ENCODE measurements at regions not wholly inside any gene's neighbourhood (a gene's known extent, or its start where the extent isn't known, plus 50 kb on each side); places are given as distances from the start of the nearest gene placed in this dataset.

DNA sequence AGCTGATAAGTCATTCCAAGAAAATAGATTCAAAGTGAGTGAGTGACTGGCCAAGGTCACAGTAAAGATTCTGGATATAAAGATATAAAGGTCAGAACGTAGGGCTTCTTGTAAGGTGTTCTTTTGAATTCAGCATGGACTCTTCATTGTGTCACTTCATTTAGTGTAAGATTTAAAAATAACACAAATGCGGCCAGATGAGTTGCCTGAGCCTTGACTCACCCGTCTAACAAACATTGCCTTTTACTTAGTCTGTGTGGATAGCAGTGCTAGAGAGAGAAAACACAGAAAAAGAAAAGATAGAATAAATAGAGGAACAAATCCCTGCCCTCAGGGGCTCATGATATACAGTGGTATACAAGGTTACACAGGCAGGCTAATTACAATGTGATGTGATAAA lies 223.4 kb downstream of the PLPP3 start:
- no peak for DNase-seq (ENCODE audit: low read depth)

GRCh38 chr1:56355422-56355821 lies 223.9 kb downstream of the PLPP3 start:
- DNase-seq (ENCODE audit: low read depth), result no peak

- DNase-seq (ENCODE audit: low read depth), result no peak
These were observed 233.5 kb downstream of the PLPP3 start for GRCh38 chr1:56345831-56346230.

- DNase-seq (ENCODE audit: low read depth), result no peak
These were observed 238.4 kb downstream of the PLPP3 start for GRCh38 chr1:56340977-56341376.

GRCh38 chr1:56339786-56340465 lies 239.4 kb downstream of the PLPP3 start:
- no peak for DNase-seq (ENCODE audit: low read depth)

DNA sequence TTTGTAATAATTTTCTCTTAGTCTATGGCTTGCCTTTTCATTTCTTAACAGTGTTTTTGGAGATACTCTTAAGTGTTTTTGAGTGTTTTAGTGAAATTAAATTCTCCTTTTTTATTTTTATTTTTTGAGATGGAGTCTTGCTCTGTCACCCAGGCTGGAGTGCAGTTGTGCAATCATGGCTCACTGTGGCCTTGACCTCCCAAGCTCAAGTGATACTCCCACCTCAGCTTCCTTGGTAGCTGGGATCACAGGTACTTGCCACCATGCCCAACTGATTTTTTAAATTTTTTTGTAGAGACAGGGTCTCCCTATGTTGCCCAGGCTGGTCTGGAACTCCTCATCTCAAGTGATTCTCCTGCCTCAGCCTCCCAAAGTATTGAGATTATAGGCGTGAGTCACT lies 240.3 kb downstream of the PLPP3 start:
- no peak for DNase-seq (ENCODE audit: low read depth)

GRCh38 chr1:56336982-56337381 lies 242.4 kb downstream of the PLPP3 start:
- DNase-seq (ENCODE audit: low read depth), result no peak

DNA sequence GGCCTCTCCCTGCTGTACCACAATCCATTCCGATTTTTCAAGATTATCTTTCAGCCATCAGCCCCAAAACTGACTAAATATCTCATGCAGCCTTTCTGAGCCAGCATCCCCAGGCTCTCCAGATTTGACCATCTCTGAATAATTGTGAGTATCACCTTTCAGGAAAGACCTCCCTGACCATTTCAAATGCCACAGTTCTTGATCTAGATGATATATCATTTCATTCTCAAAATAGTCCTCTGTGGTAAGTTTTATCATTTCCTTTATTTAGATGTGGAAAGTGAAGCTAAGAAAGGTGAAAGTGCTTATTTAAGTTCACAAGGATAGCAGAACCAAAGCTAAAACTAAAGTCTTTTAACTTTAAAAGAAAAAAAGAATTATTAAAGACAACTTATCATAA lies 244.0 kb downstream of the PLPP3 start:
- no peak for DNase-seq (ENCODE audit: low read depth)

GRCh38 chr1:56334047-56334446 lies 245.3 kb downstream of the PLPP3 start:
- no peak for DNase-seq (ENCODE audit: low read depth)

GRCh38 chr1:56333461-56333860 lies 245.9 kb downstream of the PLPP3 start:
- DNase-seq (ENCODE audit: low read depth), result no peak

DNA sequence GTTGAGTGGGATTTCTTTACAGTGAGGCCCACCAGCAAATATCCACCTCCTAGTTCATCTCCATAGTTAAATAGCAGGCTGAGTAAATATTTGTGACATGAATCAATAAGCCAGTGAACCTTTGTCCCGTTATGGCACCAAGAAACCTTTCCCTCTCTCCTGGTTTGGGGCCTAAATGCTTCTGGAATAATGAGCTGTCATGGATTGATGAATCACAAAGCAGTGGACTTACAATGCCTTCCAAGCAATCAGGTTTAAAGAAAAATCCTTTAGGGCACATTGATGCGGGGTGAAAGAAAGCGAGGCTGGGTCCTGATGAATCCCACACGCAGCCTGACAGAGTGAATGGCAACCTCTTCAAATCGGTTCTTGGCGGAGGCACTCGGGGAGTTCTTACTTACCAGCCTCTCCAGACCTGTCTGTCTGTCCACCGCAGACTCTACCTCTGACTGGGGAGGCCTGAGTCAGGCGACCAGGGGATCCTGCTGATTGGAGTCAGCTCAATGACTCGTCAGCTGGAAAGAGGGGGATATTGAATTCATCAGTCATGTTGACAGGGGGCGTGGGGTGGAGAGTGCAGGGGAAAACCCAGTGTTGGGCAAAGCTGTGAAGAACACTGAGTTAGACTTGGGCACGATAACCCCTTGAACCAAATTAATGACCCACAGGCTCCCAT lies 247.3 kb downstream of the PLPP3 start:
- no peak for DNase-seq (ENCODE audit: low read depth)

- no peak for DNase-seq (ENCODE audit: low read depth)
These were observed 248.0 kb downstream of the PLPP3 start for GRCh38 chr1:56331207-56331891.

DNA sequence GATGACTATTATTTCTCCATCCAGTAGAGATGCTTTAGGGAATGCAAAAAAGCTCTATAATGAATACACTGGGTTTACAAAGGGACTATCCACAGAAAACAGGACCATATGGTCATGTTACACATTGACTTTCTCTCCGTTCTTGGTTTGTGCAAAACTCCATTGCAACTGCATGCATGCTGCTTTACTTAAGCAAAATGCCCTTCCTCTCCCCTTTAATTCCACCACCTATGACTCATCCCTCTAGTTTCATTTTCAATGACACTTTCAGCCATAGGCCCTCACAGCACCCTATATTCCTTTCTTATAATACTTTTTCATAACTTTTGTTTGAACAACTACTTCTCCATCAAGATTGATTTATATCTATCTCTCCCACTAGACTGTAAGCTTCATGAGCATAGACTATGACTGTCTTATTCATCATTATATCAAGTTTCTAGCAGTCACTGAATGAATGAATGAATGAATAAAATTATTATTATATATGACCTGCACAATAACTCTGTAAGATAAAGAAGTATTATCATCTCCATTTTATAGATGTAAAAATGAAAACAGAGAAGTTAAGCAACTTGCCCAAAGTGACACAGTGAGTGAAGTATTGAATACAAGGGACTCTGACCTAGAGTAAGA lies 248.9 kb downstream of the PLPP3 start:
- no peak for DNase-seq (ENCODE audit: low read depth)

DNA sequence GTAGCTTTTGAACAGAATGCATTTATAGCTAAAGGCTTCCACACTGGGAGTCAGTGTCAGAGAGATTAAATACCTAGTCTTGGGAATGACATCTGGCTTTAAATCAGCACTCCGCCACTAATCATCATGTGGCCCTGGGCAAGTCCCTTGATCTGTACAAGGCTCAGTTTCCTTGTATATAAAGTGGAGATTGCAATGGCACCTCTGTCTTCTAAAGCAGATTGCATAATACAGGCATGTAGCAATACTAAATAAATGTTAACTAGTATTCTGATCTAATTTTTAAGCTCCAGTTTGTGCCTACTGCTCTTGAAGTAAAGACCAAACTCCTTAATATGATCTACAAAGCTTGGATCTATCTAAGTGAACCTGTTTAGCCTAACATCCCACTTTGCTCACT lies 249.4 kb downstream of the PLPP3 start:
- DNase-seq (ENCODE audit: low read depth), result no peak

GRCh38 chr1:56327195-56327594 lies 252.2 kb downstream of the PLPP3 start:
- no peak for DNase-seq (ENCODE audit: low read depth)

GRCh38 chr1:56326056-56326455 lies 253.3 kb downstream of the PLPP3 start:
- DNase-seq (ENCODE audit: low read depth), result no peak

DNA sequence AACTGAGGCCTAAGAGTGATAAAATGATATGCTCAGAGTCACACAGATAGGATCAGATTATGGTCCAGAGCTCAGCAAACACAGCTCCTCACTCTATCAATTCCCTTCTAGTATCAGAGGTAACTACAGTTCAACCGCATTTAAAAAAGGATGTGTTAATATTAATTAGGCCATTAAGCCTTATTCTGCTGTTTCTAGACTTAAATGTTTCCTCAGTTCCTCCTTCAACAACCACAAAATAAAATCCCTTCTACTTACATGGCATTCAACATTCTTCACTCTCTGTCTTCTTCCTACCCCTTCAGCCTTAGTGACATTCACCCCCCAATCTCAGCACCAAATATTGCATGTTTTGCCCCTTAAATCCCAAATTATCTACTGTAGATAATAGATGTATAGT lies 254.9 kb downstream of the PLPP3 start:
- DNase-seq (ENCODE audit: low read depth), result no peak

DNA sequence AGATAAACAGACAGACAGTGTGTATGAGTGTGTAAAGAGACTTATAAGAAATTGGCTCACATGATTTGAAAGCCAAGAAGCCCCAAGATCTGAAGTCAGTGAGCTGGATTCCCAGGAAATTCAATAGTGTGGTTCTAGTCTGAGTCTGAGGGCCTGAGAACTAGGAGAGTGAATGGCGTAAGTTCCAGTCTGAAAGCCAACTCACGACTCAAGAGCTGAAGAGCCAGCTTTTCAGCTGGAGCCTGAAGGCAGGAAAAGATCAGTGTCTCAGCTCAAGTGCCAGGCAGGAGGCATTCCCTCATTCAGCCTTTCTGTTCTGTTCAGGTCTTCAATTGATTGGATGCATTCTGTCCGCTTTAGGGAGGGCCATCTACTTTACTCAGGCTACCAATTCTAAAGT lies 257.2 kb downstream of the PLPP3 start:
- DNase-seq (ENCODE audit: low read depth), result no peak

DNA sequence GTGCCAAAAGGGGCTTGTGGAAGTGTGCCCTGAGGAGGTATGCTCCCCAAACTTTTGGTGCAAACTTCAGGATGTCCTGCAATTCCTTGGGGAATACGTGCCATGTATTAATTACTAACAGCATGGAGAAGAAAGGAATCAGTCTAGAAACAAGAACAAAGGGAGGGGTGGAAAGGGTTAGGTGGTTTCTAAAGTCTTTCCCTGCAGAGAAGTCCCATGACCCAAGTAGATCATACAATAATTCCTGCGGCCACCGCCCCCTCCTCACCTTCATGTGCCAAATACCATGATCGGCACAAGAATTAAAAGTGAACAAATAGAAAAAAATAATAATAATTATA lies 258.2 kb downstream of the PLPP3 start:
- DNase-seq (ENCODE audit: low read depth), result no peak

DNA sequence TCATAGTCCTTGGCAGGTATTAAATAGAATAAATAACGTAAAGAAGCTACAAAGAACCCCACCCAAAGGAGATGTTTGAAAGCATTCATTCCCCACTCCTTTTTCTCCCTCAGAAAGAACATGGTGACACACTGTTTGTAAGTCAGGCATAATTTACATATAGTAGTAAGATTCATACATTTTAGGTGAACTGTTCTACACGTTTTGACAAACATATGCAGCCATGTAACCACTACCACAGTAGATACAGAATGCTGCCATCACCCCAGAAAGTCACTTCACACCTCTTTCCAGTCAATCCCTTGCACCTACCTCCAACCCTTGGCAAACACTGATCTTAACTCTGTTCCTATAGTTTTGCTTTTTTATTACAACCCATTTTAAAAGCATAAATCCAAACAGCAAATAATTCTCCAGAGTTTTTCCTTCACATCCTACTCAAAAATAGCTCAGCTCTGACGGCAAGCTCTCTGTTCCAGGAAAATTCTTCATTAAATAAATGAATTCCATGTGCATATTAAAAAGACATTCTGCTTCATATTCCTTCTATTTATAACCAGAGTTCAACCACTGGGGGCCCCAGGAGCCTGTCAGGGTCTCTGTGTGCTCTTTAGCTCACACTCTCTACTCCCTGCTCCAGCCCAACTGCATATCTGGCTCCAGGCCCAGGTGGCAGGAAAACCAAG lies 258.8 kb downstream of the PLPP3 start:
- no peak for DNase-seq (ENCODE audit: low read depth)

DNA sequence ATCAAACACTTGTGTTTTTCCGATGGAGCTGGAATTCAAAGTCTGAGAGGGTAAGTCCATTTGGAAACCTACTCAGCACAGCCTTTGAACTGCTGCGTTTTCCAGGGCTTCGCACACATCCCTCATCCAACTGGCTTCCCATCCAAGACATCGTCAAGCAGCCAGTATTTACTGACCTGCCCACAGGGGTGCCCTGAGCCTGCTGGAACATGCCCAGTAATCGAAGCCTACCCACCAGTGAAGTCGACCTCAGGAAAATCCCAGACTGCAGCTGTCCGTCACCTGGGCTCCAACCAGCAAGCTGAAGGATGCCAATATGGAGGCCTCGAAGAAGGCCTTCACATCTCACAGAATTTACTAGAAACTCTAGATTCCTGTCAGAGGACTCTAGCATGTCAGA lies 261.6 kb downstream of the PLPP3 start:
- DNase-seq (ENCODE audit: low read depth), result no peak

DNA sequence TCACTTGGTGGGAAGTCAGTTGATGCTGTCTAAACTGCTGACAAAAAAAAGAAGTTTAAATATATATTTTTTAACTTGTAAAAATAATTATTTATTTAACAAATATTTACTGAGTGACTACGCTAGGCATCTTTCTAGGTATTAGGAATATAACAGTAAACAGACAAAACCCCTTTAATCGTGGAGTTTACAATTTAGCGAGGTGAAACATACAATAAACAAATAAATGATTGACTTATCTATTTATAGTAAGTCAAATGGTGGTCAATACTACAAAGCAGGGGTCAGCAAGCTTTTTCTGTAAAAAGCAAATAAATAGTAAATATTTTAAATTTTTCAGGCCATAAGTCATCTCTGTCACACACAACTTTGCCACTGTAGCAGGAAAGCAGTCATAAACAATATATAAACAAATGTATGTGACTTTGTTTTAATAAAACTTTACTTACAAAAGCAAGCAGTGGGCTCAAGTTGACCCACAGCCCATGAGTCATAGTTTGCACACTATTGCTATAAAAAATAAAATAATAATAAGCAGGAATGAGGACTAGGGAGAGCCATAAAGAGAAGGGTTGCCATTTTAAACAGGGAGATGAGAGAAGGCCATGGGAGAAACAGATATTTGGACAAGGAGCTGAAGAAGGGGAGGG lies 263.9 kb downstream of the PLPP3 start:
- DNase-seq (ENCODE audit: low read depth), result no peak
